ENCODE measurements at regions not wholly inside any gene's neighbourhood (a gene's known extent, or its start where the extent isn't known, plus 50 kb on each side); places are given as distances from the start of the nearest gene placed in this dataset.

- TF ChIP-seq STAT5B (CRISPR knock-in tag; IDR thresholded peaks at IDR 0.05) (no peak), BCL6 (CRISPR knock-in tag; IDR thresholded peaks at IDR 0.05) (no peak), CCAR2 (optimal IDR thresholded peaks at IDR 0.05; ENCODE audit: low read depth, low read length) (no peak), POLR2A (IDR thresholded peaks at IDR 0.05; ENCODE audit: insufficient read depth in 1 of 2, low read depth in 2 of 2, low read length in 2 of 2) (no peak)
Measured at GRCh38 chr10:65762311-65762710, 1163.5 kb upstream of the LRRTM3 start.

Measured in HepG2 (cell line).